ENCODE measurements at regions not wholly inside any gene's neighbourhood (a gene's known extent, or its start where the extent isn't known, plus 50 kb on each side); places are given as distances from the start of the nearest gene placed in this dataset.

- Histone ChIP-seq H3K9me3 (ENCODE audit: control insufficient read depth, low read length) (no peaks in the 10 kb centered on the region), H3K4me3 (ENCODE audit: low read length) (peak overlapping the region; percentile 56), H3K9ac (ENCODE audit: low read length) (no peak overlapping the region), H3K36me3 (ENCODE audit: control insufficient read depth, insufficient read depth, low read length, severe bottlenecking) (no peaks in the 10 kb centered on the region), H3K27me3 (replicated peaks; ENCODE audit: control insufficient read depth, insufficient read depth, low read length) (peaks cover 3% of the 10 kb centered on the region), H3K4me1 (ENCODE audit: control insufficient read depth, insufficient read depth, low read length) (peaks cover 5% of the 10 kb centered on the region)
- DNase-seq (ENCODE audit: low read depth) = no peak
Measured at GRCh38 chr1:81477710-81478109, 323.0 kb upstream of the ADGRL2 start.

GRCh38 chr1:81472387-81472786, 328.3 kb upstream of the ADGRL2 start:
- H3K27me3 ChIP-seq (replicated peaks; ENCODE audit: control insufficient read depth, insufficient read depth, low read length) = peaks cover 3% of the 10 kb centered on the region
- no peak for DNase-seq (ENCODE audit: low read depth)

GRCh38 chr1:81471255-81471654, 329.5 kb upstream of the ADGRL2 start:
- no peak for DNase-seq (ENCODE audit: low read depth)
- H3K9ac ChIP-seq (ENCODE audit: low read length) = no peak overlapping the region
- no peak overlapping the region for H3K4me3 ChIP-seq (ENCODE audit: low read length)
- H3K9me3 ChIP-seq (ENCODE audit: control insufficient read depth, low read length) = no peaks in the 10 kb centered on the region
- peaks cover 3% of the 10 kb centered on the region for H3K27me3 ChIP-seq (replicated peaks; ENCODE audit: control insufficient read depth, insufficient read depth, low read length)
- no peaks in the 10 kb centered on the region for H3K36me3 ChIP-seq (ENCODE audit: control insufficient read depth, insufficient read depth, low read length, severe bottlenecking)
- no peaks in the 10 kb centered on the region for H3K4me1 ChIP-seq (ENCODE audit: control insufficient read depth, insufficient read depth, low read length)

More at GRCh38 chr1:81472387-81472786, 328.3 kb upstream of the ADGRL2 start:
- H3K9ac ChIP-seq (ENCODE audit: low read length) = no peak overlapping the region
- no peaks in the 10 kb centered on the region for H3K4me1 ChIP-seq (ENCODE audit: control insufficient read depth, insufficient read depth, low read length)
- no peaks in the 10 kb centered on the region for H3K9me3 ChIP-seq (ENCODE audit: control insufficient read depth, low read length)
- no peak overlapping the region for H3K4me3 ChIP-seq (ENCODE audit: low read length)
- no peaks in the 10 kb centered on the region for H3K36me3 ChIP-seq (ENCODE audit: control insufficient read depth, insufficient read depth, low read length, severe bottlenecking)

GRCh38 chr1:81470275-81470674, 330.5 kb upstream of the ADGRL2 start:
- no peaks in the 10 kb centered on the region for H3K36me3 ChIP-seq (ENCODE audit: control insufficient read depth, insufficient read depth, low read length, severe bottlenecking)
- DNase-seq (ENCODE audit: low read depth) = no peak
- H3K4me1 ChIP-seq (ENCODE audit: control insufficient read depth, insufficient read depth, low read length) = no peaks in the 10 kb centered on the region
- H3K4me3 ChIP-seq (ENCODE audit: low read length) = no peak overlapping the region
- H3K9me3 ChIP-seq (ENCODE audit: control insufficient read depth, low read length) = no peaks in the 10 kb centered on the region
- H3K9ac ChIP-seq (ENCODE audit: low read length) = no peak overlapping the region
- H3K27me3 ChIP-seq (replicated peaks; ENCODE audit: control insufficient read depth, insufficient read depth, low read length) = no peaks in the 10 kb centered on the region

- Histone ChIP-seq H3K27me3 (replicated peaks; ENCODE audit: control insufficient read depth, insufficient read depth, low read length) (no peaks in the 10 kb centered on the region), H3K9me3 (ENCODE audit: control insufficient read depth, low read length) (no peaks in the 10 kb centered on the region), H3K9ac (ENCODE audit: low read length) (no peak overlapping the region), H3K4me3 (ENCODE audit: low read length) (no peak overlapping the region), H3K4me1 (ENCODE audit: control insufficient read depth, insufficient read depth, low read length) (no peaks in the 10 kb centered on the region), H3K36me3 (ENCODE audit: control insufficient read depth, insufficient read depth, low read length, severe bottlenecking) (no peaks in the 10 kb centered on the region)
- DNase-seq (ENCODE audit: low read depth) = no peak
Measured at GRCh38 chr1:81467383-81467782, 333.4 kb upstream of the ADGRL2 start.

GRCh38 chr1:81466961-81467360, 333.8 kb upstream of the ADGRL2 start:
- no peaks in the 10 kb centered on the region for H3K4me1 ChIP-seq (ENCODE audit: control insufficient read depth, insufficient read depth, low read length)
- DNase-seq (ENCODE audit: low read depth) = no peak
- H3K9me3 ChIP-seq (ENCODE audit: control insufficient read depth, low read length) = no peaks in the 10 kb centered on the region
- H3K9ac ChIP-seq (ENCODE audit: low read length) = no peak overlapping the region
- no peaks in the 10 kb centered on the region for H3K27me3 ChIP-seq (replicated peaks; ENCODE audit: control insufficient read depth, insufficient read depth, low read length)
- no peaks in the 10 kb centered on the region for H3K36me3 ChIP-seq (ENCODE audit: control insufficient read depth, insufficient read depth, low read length, severe bottlenecking)
- no peak overlapping the region for H3K4me3 ChIP-seq (ENCODE audit: low read length)

- Histone ChIP-seq H3K36me3 (ENCODE audit: control insufficient read depth, insufficient read depth, low read length, severe bottlenecking) (no peaks in the 10 kb centered on the region), H3K4me1 (ENCODE audit: control insufficient read depth, insufficient read depth, low read length) (no peaks in the 10 kb centered on the region), H3K27me3 (replicated peaks; ENCODE audit: control insufficient read depth, insufficient read depth, low read length) (no peaks in the 10 kb centered on the region), H3K9ac (ENCODE audit: low read length) (no peak overlapping the region), H3K9me3 (ENCODE audit: control insufficient read depth, low read length) (no peaks in the 10 kb centered on the region), H3K4me3 (ENCODE audit: low read length) (no peak overlapping the region)
- no peak for DNase-seq (ENCODE audit: low read depth)
Measured at GRCh38 chr1:81463936-81464837, 336.5 kb upstream of the ADGRL2 start.

- no peak overlapping the region for H3K9ac ChIP-seq (ENCODE audit: low read length)
- no peaks in the 10 kb centered on the region for H3K36me3 ChIP-seq (ENCODE audit: control insufficient read depth, insufficient read depth, low read length, severe bottlenecking)
- H3K4me1 ChIP-seq (ENCODE audit: control insufficient read depth, insufficient read depth, low read length) = no peaks in the 10 kb centered on the region
- H3K27me3 ChIP-seq (replicated peaks; ENCODE audit: control insufficient read depth, insufficient read depth, low read length) = no peaks in the 10 kb centered on the region
- no peak overlapping the region for H3K4me3 ChIP-seq (ENCODE audit: low read length)
- no peak for DNase-seq (ENCODE audit: low read depth)
- no peaks in the 10 kb centered on the region for H3K9me3 ChIP-seq (ENCODE audit: control insufficient read depth, low read length)
Measured at GRCh38 chr1:81459043-81459442, 341.7 kb upstream of the ADGRL2 start.

- no peaks in the 10 kb centered on the region for H3K36me3 ChIP-seq (ENCODE audit: control insufficient read depth, insufficient read depth, low read length, severe bottlenecking)
- no peaks in the 10 kb centered on the region for H3K4me1 ChIP-seq (ENCODE audit: control insufficient read depth, insufficient read depth, low read length)
- H3K9me3 ChIP-seq (ENCODE audit: control insufficient read depth, low read length) = no peaks in the 10 kb centered on the region
- no peak overlapping the region for H3K4me3 ChIP-seq (ENCODE audit: low read length)
- no peaks in the 10 kb centered on the region for H3K27me3 ChIP-seq (replicated peaks; ENCODE audit: control insufficient read depth, insufficient read depth, low read length)
- DNase-seq (ENCODE audit: low read depth) = no peak
- H3K9ac ChIP-seq (ENCODE audit: low read length) = no peak overlapping the region
Measured at GRCh38 chr1:81458186-81458585, 342.5 kb upstream of the ADGRL2 start.

GRCh38 chr1:81455481-81455880, 345.3 kb upstream of the ADGRL2 start:
- Histone ChIP-seq H3K9me3 (ENCODE audit: control insufficient read depth, low read length) (no peaks in the 10 kb centered on the region), H3K27me3 (replicated peaks; ENCODE audit: control insufficient read depth, insufficient read depth, low read length) (no peaks in the 10 kb centered on the region), H3K4me1 (ENCODE audit: control insufficient read depth, insufficient read depth, low read length) (no peaks in the 10 kb centered on the region), H3K36me3 (ENCODE audit: control insufficient read depth, insufficient read depth, low read length, severe bottlenecking) (no peaks in the 10 kb centered on the region), H3K9ac (ENCODE audit: low read length) (no peak overlapping the region), H3K4me3 (ENCODE audit: low read length) (no peak overlapping the region)
- no peak for DNase-seq (ENCODE audit: low read depth)

- H3K27me3 ChIP-seq (replicated peaks; ENCODE audit: control insufficient read depth, insufficient read depth, low read length) = no peaks in the 10 kb centered on the region
- no peak for DNase-seq (ENCODE audit: low read depth)
- no peaks in the 10 kb centered on the region for H3K4me1 ChIP-seq (ENCODE audit: control insufficient read depth, insufficient read depth, low read length)
- H3K4me3 ChIP-seq (ENCODE audit: low read length) = no peak overlapping the region
- H3K36me3 ChIP-seq (ENCODE audit: control insufficient read depth, insufficient read depth, low read length, severe bottlenecking) = no peaks in the 10 kb centered on the region
- H3K9ac ChIP-seq (ENCODE audit: low read length) = no peak overlapping the region
- no peaks in the 10 kb centered on the region for H3K9me3 ChIP-seq (ENCODE audit: control insufficient read depth, low read length)
Measured at GRCh38 chr1:81453971-81454370, 346.8 kb upstream of the ADGRL2 start.

- DNase-seq (ENCODE audit: low read depth) = no peak
- Histone ChIP-seq H3K9me3 (ENCODE audit: control insufficient read depth, low read length) (no peaks in the 10 kb centered on the region), H3K4me3 (ENCODE audit: low read length) (no peak overlapping the region), H3K9ac (ENCODE audit: low read length) (no peak overlapping the region), H3K4me1 (ENCODE audit: control insufficient read depth, insufficient read depth, low read length) (no peaks in the 10 kb centered on the region), H3K36me3 (ENCODE audit: control insufficient read depth, insufficient read depth, low read length, severe bottlenecking) (no peaks in the 10 kb centered on the region), H3K27me3 (replicated peaks; ENCODE audit: control insufficient read depth, insufficient read depth, low read length) (no peaks in the 10 kb centered on the region)
Measured at GRCh38 chr1:81453367-81453703, 347.4 kb upstream of the ADGRL2 start.

Data from adipocyte (in vitro differentiated cells).